Head of caudate nucleus (tissue), 42 donors: ENCODE measurements at regions not wholly inside any gene's neighbourhood (a gene's known extent, or its start where the extent isn't known, plus 50 kb on each side); places are given as distances from the start of the nearest gene placed in this dataset.
"Not testable (repeated sequence)": the region's sequence is repeated elsewhere in the genome, so short reads cannot be mapped to it uniquely, and the experiment has no call there.

Experiments used
- DNase-seq, 42 donors: peaks; one replicate each; pipeline versions ENCODE4 v3.0.0 to v3.0.0-alpha.2; 2020 to 2021; ENCODE audit warnings: mixed read lengths in 7 of 42
- intact Hi-C: fragments of 100-400 bp; cut with DNase I; formaldehyde crosslinking; loops from one replicate; pipeline ENCODE4 v1.15.0; 2022

DNA sequence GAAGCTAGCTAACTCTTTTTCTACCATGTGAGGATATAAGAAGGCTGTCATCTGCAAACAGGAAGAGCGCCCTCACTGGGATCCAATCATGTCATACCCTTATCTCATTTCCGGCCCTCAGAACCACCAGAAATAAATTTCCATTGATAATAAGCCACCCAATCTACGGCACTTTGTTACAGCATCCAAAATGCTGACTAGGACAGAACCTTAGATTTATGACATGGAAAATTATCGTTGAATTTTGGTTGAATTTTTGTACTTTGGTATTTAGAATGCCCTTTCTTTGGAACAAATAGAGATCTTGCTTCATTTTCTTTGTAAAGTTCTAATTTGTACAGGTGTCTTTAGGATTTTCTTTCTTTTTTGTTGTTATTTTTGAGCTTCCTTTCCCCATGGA, 53.3 kb upstream of the CYLC2 start:
- no peak for DNase-seq
- intact Hi-C loops: no loop called here

- no peak for DNase-seq
- intact Hi-C loops: no loop called here
Observed at GRCh38 chr9:102922526-102922925, 72.6 kb upstream of the CYLC2 start.

- DNase-seq: no peak
- intact Hi-C loops: no loop called here
Observed at GRCh38 chr9:102911185-102911584, 83.9 kb upstream of the CYLC2 start.

GRCh38 chr9:102905795-102906194, 89.3 kb upstream of the CYLC2 start:
- DNase-seq, intact Hi-C loops: not testable (repeated sequence)

DNA sequence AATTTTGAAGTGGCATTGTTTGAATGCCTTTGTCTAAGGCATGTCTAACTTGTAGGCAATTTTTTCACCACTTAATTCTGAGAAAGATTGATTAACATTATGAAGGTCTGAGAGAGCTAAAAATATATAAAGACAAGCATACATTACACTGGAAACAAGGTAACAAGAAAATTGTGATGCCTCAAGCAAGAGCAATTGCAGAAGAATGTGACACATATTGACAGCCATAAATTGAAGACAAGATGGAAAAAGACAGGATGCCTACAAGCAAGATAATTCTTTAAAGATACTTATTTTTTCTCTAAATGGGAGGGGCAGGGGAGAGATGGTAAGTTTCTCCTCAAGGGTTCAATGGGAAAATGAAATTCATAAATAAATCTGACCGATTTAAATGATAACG, 103.1 kb upstream of the CYLC2 start:
- no peak for DNase-seq
- intact Hi-C loops: no loop called here

DNA sequence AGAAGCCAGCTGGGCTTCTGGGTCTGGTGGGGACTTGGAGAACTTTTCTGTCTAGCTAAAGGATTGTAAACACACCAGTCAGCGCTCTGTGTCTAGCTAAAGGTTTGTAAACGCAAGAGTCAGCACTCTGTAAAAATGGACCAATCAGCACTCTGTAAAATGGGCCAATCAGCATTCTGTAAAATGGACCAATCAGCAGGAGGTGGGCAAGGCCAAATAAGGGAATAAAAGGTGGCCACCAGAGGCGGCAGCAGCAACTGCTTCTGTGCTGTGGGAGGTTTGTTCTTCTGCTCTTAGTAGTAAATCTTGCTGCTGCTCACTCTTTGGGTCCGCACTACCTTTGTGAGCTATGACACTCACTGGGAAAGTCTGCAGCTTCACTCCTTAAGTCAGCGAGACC, 106.4 kb upstream of the CYLC2 start:
- DNase-seq, intact Hi-C loops: not testable (repeated sequence)

DNA sequence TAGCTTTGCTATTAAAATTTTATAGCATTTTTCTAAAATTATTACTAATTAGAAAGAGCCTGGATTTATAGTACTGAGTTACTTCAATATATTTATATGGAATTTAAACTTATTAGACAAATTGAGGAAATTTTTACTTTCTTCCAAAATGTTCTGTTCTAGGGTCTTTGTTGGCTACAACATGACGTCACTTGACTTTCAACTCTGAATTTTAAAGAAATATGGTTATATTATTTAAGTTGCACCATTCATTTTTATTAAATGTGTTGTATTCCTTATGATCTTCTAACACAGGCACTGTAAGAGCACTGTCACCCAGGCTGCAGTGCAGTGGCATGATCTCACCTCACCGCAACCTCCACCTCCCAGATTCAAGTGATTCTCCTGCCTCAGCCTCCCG, 119.4 kb upstream of the CYLC2 start:
- intact Hi-C loops: no loop called here
- DNase-seq: no peak

GRCh38 chr9:102867488-102867887, 127.6 kb upstream of the CYLC2 start:
- intact Hi-C loops: no loop called here
- DNase-seq: no peak

DNA sequence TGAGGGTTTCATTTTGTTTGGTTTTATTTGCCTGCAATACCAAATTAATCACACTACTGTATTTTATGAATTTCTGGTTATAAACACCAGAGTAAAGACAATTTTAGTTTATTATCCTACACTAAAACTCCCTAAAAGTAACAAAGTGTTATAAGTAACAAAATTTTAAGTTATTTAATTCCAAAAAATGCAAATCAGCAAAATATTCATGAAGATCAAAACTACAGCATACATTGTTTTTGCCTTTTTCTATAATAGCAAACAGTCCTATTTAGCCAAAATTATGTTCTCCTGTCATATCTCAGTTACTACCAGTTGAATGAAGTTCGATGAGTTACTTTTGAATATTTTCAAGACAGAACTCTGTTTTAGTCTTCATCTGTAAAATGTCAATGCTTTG, 132.7 kb upstream of the CYLC2 start:
- intact Hi-C loops: no loop called here
- no peak for DNase-seq

- no peak for DNase-seq
- intact Hi-C loops: no loop called here
Observed at GRCh38 chr9:102855641-102856040, 139.5 kb upstream of the CYLC2 start.

- intact Hi-C loops: no loop called here
- DNase-seq: no peak
Observed at GRCh38 chr9:102845827-102846371, 149.2 kb upstream of the CYLC2 start.

DNA sequence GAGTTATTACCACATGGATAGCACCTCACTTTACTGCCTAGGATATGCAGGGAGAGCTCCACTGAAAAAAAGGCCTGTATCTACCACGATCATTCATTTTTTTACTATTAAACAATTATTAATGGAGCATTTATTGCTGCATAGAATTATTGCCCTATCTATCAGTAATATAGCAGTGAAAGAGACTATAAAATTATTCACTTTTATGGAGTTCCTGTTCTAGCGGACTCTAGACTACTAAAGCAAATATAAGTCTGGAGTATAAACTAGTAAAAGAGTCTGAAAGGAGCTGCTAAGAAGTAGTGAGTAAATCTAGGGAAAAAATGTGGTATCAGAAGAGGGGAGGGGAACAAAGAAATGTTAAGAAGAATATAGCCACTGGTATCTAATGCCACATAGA, 150.4 kb upstream of the CYLC2 start:
- no peak for DNase-seq
- intact Hi-C loops: no loop called here

DNA sequence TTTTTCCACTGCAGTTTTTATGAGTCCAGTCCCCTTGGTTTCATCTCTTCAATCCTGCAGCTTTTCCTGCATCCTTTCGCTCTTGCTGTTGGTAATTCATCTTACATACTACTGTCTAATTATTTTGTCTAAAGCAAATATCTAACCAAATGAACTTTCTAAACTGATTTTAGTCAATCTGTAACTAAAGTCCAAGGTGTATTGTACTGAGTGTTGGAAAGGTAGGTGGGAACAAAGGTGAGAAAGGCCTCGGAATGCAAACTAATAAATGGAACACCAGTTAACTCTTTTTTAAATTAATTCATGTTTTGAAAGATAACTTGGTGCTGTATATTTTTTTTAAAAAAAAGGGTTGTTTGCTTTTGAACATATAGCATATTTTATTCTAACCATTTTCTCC, 152.7 kb upstream of the CYLC2 start:
- intact Hi-C loops: no loop called here
- no peak for DNase-seq

GRCh38 chr9:102841376-102841775, 153.8 kb upstream of the CYLC2 start:
- intact Hi-C loops: no loop called here
- no peak for DNase-seq

DNA sequence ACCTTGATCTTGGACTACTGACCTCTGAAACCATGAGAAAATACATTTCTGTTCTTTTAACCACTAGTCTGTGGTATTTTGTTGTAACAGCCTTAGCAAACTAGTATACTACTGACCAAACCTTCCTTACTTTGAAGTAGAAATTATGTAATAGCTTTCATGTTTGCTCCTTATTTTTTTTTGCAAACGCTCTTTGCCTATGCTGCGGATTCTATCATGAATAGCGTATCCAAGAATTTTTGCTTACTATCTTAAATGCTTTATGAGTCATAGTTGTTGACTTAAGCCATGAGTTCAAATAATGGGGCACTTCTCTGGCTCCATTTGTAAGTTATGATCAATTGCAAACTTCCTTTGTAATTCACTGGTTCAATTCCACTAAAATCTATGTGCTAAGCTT, 154.8 kb upstream of the CYLC2 start:
- intact Hi-C loops: no loop called here
- DNase-seq: no peak

- intact Hi-C loops: no loop called here
- no peak for DNase-seq
Observed at GRCh38 chr9:102832814-102833213, 162.3 kb upstream of the CYLC2 start.

GRCh38 chr9:102796244-102796643, 198.9 kb upstream of the CYLC2 start:
- DNase-seq: no peak
- intact Hi-C loops: no loop called here

DNA sequence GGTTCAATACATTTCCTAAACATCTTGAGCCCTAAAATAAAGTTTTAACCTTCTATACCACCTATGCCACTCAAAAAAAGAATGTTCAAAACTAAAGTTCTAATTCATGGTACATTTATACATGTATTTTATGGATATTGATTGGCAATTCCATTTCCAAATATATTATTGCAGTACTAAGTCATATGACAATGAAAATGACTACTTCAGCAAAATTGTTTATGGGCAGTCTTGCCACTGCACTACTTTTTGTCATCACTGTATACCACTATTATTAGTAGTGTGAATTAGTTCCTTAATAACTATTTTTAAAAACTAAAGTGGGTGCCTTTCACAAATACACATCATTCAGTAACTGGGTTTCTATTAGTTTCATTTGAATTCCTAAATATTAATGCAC, 199.6 kb upstream of the CYLC2 start:
- DNase-seq: no peak
- intact Hi-C loops: no loop called here

GRCh38 chr9:102779356-102779755, 215.8 kb upstream of the CYLC2 start:
- intact Hi-C loops: no loop called here
- no peak for DNase-seq

- DNase-seq: no peak
- intact Hi-C loops: no loop called here
Observed at GRCh38 chr9:102778746-102779145, 216.4 kb upstream of the CYLC2 start.

- intact Hi-C loops: no loop called here
- no peak for DNase-seq
Observed at GRCh38 chr9:102770704-102771103, 224.4 kb upstream of the CYLC2 start.

- intact Hi-C loops: no loop called here
- DNase-seq: no peak
Observed at GRCh38 chr9:102769307-102769706, 225.8 kb upstream of the CYLC2 start.
